Inflammatory macrophage treated with lipopolysaccharide for 4 hours (primary cell): ENCODE measurements at regions not wholly inside any gene's neighbourhood (a gene's known extent, or its start where the extent isn't known, plus 50 kb on each side); places are given as distances from the start of the nearest gene placed in this dataset.
"Not testable (repeated sequence)": the region's sequence is repeated elsewhere in the genome, so short reads cannot be mapped to it uniquely, and the experiment has no call there.

Source experiments
- DNase-seq: peaks from one replicate; pipeline ENCODE4 v3.0.0-alpha.2; 2020

GRCh38 chr10:7108141-7108540 lies 302.7 kb downstream of the SFMBT2 start:
- no peak for DNase-seq

DNA sequence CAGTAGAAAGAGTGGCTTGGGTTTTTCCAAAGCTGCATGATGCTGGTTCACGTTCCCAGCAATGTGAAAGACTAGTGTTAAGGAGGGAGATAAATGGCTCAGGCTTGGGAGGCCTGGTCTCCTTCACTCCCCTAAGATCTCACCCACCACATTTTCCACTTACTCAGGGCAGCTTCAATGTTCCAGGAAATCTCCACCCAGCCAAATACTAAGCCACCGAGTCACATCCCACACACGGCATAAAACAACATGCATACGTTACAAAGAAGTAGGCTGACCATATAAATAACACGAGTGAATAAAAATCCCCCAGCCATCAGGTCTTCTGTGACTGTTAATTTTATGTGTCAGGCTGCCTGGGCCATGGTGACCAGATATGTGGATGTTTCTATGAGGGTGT lies 303.5 kb downstream of the SFMBT2 start:
- DNase-seq, result no peak

GRCh38 chr10:7104379-7104778 lies 306.5 kb downstream of the SFMBT2 start:
- DNase-seq, result not testable (repeated sequence)

- no peak for DNase-seq
Measured at GRCh38 chr10:7102557-7103349, 308.1 kb downstream of the SFMBT2 start.

- peak; percentile 39 for DNase-seq
Measured at GRCh38 chr10:7102084-7102483, 308.8 kb downstream of the SFMBT2 start.

GRCh38 chr10:7101451-7101850 lies 309.4 kb downstream of the SFMBT2 start:
- DNase-seq, result no peak

DNA sequence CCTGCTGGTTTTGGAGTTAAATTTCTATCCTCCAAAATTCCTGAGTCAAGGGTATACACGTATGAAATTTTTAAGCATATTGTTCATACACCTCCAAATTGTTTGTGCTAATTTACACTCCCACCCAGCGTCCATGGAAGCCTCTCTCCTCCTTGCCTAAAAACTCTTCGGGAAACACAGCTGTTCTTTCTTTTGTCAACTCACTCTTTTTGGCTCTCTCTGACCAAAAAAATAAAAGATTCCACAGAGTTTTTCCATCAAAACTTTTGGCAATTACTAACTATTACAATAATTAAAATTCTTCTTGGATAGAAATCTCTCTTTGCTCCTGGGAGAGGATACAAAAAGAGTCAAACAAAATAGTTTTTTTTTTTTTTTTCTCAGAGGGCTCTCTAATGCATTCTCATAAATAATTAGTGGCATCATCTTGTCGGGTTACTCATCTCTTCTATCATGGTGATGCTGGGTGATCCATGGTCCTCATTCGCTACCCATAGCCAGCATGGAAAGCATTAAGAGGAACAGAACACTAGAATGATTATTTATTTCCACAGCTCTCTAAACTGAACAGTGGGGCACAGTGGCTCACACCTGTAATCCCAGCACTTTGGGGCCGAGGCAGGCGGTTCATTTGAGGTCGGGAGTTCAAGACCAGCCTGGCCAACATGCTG lies 310.7 kb downstream of the SFMBT2 start:
- no peak for DNase-seq

GRCh38 chr10:7098160-7098762 lies 312.6 kb downstream of the SFMBT2 start:
- DNase-seq, result no peak

DNA sequence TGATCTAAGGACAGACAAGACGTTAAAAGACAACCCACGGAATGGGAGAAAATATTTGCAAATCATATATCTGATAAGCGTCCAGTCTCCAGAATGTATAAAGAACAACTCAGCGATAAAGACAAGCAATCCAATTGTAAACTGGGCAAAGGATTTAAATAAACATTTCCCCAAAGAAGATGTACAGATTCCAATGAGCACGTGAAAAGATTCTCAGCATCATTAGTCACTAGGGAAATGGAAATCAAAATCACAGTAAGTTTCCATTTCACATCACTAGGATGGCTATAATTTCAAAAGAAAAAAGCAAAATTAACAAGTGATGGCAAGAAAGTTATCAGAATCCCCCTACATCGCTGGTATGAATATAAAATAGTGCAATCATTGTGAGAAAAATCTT lies 316.1 kb downstream of the SFMBT2 start:
- no peak for DNase-seq

GRCh38 chr10:7093368-7093767 lies 317.5 kb downstream of the SFMBT2 start:
- DNase-seq, result no peak

GRCh38 chr10:7092603-7093002 lies 318.2 kb downstream of the SFMBT2 start:
- no peak for DNase-seq

GRCh38 chr10:7090529-7090928 lies 320.3 kb downstream of the SFMBT2 start:
- DNase-seq, result no peak

DNA sequence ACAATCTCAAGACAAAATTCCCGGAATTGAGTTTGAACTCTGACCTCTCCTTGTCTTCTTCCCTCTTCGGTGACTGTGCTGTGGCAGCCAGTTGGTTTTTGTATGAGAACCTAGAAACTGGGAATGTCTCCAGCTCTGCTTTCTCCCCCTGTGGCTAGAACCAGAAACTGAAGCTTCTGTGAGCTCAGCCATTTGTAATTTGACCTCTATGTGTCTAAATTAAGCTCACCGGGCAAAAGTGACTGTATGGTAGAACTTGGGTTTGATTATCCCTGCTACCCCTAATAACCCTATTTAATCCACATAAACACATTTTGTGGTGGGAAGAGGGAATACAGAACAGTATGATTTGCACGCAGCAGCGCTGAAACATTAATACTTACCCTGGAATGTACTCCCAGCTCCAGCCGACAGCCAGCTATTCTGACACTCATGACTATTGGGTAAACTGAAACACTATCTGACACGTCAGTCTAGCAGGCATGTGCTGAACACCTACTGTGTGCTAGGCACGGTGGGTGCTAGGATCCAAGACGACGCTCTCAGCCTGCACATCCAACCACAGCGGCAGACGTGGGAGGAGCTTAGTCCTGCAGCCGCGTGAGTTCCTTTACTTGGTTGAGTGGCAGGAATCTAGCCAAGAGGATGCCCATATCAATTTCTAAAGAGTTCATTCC lies 324.8 kb downstream of the SFMBT2 start:
- DNase-seq, result no peak

- DNase-seq, result no peak
Measured at GRCh38 chr10:7085147-7085912, 325.5 kb downstream of the SFMBT2 start.

- no peak for DNase-seq
Measured at GRCh38 chr10:7084280-7085005, 326.4 kb downstream of the SFMBT2 start.

- DNase-seq, result no peak
Measured at GRCh38 chr10:7082967-7083366, 327.9 kb downstream of the SFMBT2 start.

- DNase-seq, result no peak
Measured at GRCh38 chr10:7077880-7078279, 333.0 kb downstream of the SFMBT2 start.

GRCh38 chr10:7075851-7076250 lies 335.0 kb downstream of the SFMBT2 start:
- DNase-seq, result no peak

- no peak for DNase-seq
Measured at GRCh38 chr10:7075110-7075509, 335.7 kb downstream of the SFMBT2 start.

DNA sequence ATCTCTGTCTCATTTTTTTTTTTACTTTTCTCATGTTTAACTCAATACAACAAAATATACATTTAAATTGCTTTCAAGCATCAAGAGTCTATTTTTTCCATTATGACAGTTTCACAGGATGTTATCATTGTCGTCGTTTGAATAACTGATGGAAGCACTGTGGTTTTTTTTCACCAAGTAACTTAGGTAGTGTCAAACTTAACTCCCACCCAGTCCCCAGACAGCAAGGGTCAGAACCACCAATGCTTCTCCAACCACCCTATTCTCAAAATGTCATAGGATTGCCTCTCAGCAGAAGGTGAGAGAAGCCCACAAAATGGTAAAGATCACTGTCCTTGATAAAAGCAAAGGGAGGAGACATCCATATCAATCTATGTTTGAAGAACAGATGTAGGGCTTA lies 339.4 kb downstream of the SFMBT2 start:
- DNase-seq, result no peak

DNA sequence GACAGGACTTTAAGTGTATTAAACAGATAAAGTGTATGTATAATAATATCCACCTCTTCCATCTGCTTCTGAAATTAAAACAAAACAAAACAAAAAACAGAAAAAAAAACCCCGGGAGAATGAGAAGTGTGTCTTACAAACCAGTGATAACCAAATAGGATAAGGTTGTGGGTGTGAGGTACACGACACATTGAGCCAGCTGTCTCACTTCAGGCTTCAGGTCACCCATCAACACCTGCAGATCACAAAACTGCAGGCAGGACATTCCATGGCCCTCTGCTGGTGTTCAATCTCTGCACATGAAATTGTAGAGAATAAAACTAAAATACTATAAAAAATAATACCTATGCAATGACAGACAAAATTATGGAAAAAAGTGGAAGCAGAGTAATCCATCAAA lies 339.9 kb downstream of the SFMBT2 start:
- no peak for DNase-seq

- DNase-seq, result no peak
Measured at GRCh38 chr10:7069706-7070105, 341.1 kb downstream of the SFMBT2 start.
